ENCODE measurements at regions not wholly inside any gene's neighbourhood (a gene's known extent, or its start where the extent isn't known, plus 50 kb on each side); places are given as distances from the start of the nearest gene placed in this dataset.
"Not testable (repeated sequence)": the region's sequence is repeated elsewhere in the genome, so short reads cannot be mapped to it uniquely, and the experiment has no call there.

DNA sequence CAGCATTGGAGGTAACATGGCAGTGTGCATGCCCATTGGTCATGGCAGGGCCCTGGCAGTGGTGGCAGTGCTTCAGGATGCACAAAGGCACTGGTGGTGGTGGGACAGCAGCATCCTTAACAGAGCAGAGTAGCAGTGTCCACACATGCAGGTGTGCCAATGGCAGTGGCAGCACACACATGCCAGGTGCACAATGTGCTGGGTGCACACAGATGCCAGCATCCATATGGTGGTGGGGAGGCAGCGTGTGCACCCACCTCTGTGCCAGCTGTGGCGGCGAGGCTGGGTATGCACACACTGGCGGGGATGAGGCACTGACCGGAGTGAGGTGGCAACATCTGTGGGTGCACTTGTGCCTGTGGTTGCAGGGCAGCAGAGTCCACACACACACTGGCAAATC, 150.6 kb downstream of the SI start:
- no peak for DNase-seq

DNA sequence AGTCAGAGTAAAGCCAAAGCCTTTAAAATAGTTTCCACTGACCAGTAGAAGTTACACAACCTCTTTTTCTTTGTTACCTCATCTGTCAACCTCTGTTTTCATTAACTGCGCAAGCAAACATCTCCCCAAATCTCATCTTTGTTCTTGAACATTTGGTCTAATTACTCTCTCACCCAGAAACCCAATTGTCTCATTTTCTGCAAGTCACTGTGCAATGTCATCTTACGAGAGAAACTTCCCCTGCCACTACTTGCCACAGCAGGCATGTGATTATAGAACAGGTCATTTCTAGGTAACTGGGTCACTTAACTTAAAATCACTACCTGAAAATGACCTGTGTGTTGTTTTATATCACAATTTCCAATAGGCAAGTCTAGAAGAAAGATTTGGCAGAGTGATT, 159.4 kb downstream of the SI start:
- no peak for DNase-seq

DNA sequence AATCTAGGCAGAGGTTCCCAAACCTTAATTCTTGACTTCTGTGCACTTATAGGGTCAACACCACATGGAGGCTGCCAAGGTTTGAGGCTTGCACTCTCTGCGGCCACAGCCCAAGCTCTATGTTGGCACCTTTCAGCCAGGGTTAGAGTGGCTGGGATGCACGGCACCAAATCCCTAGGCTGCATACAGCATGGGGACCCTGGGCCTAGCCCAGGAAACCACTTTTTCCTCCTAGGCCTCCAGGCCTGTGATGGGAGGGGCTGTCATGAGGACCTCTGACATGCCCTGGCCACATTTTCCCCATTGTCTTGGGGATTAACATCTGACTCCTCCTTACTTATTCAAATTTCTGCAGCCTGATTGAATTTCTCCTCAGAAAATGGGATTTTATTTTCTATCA, 165.4 kb downstream of the SI start:
- no peak for DNase-seq

DNA sequence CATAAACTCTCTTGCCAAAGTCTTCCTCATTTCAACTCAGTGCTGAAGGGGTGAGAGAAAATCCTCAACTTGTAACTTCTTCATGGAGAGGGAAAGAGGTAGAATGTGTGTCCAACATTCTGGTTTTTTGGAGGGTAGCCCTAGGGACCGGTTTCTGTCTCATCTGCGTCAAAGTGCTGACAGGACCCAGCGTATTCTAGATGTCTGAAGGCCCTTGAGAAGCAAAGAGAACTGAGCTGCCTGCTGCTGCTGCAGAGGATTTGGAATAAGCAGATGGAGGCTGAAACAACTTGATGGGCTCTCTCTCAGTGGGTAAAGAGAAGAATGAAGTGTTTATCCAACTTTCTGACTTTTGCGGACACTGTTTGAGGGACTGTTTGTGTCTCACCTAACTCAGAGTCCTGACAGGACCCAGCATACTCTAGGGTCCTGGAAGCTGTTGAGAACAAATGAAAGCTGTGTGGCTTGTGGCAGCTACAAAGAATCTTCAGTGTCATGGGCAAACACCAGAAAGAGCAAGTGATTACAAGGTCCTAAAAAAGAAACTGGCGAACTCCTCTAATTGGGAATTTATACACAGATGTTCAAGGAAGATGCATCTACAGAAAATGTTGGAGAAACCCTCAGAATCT, 174.4 kb downstream of the SI start:
- no peak for DNase-seq

DNA sequence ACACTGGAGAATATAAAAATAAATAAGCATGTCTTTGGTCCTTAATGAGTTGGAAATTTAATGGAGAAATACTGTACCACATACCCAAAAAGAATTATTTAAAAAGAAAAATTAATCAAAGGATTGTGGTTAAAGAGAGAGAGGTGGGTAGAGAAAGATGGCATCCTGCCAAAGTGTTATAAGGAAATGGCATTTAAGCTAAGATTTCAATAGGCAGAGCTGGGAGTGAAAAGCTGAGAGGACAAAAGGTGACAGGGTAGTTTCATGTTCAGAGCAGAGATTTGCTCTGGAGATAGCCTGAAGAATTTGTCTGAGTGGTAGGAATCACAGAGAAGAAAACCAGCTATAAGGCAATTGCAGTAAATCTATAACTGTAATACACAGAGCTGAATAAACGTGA, 181.0 kb downstream of the SI start:
- no peak for DNase-seq

GRCh38 chr3:164890061-164890460, 188.2 kb downstream of the SI start:
- DNase-seq: no peak

GRCh38 chr3:164883171-164883570, 195.1 kb downstream of the SI start:
- no peak for DNase-seq

DNA sequence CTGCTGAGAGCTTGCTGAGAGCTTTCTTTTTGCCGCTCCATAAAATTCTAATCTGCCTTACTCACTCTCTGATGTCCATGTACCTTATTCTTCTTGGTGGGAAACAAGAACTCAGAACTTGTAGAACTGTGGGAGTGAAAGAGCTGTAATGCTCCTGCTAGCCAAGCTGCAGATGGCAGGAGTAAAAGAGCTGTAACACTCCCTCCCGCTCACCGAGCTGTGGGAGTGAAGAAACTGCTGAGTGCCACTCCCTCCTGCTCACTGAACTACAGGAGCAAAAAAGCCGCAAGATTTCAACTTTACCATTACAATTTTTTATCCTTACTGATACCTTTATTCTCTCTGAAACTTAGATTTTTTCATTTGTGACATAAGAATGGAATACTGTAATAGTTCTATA, 199.1 kb downstream of the SI start:
- peak in 25 of 56 donors; percentile 1 to 43 (median 12) for DNase-seq

DNA sequence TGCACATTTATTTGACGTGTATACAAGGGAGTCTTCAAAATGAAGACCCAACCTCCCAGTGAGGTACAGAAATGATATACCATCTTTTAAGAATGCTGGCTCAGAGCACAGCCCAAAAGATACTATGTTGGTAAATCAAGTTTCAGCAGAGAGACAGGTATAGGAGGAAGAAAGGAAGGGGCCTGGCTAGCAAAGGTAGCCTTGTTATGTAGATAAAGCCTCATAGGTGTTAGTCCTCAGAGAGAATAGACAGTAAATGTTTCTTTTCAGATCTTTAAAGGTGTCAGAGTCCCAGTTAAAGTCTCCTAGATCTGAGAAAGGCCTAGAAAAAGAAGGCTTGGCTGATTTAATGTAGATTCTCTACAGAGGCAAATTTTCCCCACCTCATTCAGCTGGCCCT, 213.8 kb downstream of the SI start:
- DNase-seq: no peak

GRCh38 chr3:164852866-164853265, 225.4 kb downstream of the SI start:
- no peak for DNase-seq

GRCh38 chr3:164851905-164852304, 226.4 kb downstream of the SI start:
- DNase-seq: no peak

DNA sequence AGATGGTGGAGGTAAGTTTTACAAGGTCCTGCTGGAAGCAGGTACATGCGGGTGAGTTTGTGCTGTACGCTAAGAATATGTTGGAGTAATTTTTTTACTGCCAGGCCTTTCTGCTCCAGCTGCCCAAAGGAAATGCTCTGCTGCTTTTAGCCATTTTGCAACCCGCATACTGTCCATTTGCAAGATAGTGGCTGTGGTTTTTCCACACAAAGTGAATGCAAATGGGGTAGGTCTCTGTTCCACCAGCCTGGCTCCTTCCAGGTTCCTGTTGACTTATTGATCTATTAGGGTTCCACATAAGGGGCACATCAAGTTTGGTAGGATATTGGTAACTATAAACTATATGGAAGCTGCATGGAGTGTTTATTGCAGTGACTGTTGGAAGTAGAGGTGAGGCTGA, 227.1 kb downstream of the SI start:
- no peak for DNase-seq

GRCh38 chr3:164848923-164849322, 229.4 kb downstream of the SI start:
- DNase-seq: no peak

DNA sequence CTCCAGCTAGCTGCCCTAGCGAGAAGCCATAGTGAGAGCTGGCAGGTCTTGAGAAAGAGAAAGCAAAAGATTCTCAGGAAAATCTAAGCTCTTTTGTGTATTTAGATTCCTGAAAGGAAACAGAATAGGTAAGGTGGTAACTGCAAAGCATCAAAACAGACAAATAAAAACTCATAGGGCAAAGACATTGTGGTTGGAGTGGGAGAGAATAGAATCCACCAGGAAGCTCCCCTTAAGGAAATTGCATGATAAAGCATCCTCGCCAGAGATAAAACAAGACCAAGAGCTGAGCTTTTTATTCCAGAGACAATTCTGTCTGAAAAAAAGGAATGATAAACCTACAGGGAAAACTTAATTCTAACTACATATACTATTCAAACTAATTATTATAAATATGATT, 232.6 kb downstream of the SI start:
- DNase-seq: no peak

- DNase-seq: no peak
These were observed 246.1 kb downstream of the SI start for GRCh38 chr3:164832216-164832615.

- no peak for DNase-seq
These were observed 260.0 kb downstream of the SI start for GRCh38 chr3:164818318-164818717.

- no peak for DNase-seq
These were observed 264.2 kb downstream of the SI start for GRCh38 chr3:164814106-164814505.

DNA sequence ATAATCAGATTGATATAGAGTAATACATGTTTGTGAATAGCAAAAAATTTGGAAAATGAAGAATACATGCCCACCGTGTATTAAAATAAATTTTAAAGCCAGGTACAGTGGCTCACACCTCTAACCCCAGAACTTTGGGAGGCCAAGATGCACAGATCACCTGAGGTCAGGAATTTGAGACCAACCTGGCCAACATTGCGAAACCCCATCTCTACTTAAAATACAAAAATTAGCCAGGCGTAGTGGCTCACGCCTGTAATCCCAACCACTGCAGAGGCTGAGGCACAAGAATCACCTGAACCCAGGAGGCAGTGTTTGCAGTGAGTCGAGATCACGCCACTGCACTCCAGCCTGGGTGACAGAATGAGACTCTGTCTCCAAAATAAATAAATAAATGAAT, 266.3 kb downstream of the SI start:
- no peak for DNase-seq

- DNase-seq: peak in 2 of 56 donors; percentile 3 to 8
These were observed 272.1 kb downstream of the SI start for GRCh38 chr3:164806188-164806587.

- no peak for DNase-seq
These were observed 284.2 kb downstream of the SI start for GRCh38 chr3:164794099-164794498.

GRCh38 chr3:164791263-164791662, 287.0 kb downstream of the SI start:
- DNase-seq: no peak

- DNase-seq: not testable (repeated sequence)
These were observed 293.9 kb downstream of the SI start for GRCh38 chr3:164784407-164784806.

GRCh38 chr3:164781755-164782154, 296.5 kb downstream of the SI start:
- no peak for DNase-seq

DNA sequence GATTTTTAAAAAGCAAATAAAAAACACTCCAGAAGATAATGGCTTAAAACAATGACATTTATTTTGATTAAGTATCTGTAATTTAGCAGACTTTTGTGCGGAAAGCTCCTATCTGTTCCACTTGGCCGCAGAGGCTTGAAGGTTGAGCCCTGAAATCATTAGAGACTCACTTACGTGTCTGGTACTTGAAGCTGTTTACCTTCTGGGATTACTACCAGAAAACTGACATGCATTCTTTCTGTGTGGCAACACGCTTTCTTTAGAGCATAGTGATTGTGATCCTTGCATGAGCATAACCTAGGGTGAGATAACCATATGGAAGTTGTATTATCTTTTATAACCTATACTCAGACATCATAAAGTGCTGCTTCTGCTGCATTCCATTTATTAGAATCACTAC, 298.5 kb downstream of the SI start:
- DNase-seq: no peak

Data from amygdala (tissue), 56 donors.